ENCODE measurements at regions not wholly inside any gene's neighbourhood (a gene's known extent, or its start where the extent isn't known, plus 50 kb on each side); places are given as distances from the start of the nearest gene placed in this dataset.

DNA sequence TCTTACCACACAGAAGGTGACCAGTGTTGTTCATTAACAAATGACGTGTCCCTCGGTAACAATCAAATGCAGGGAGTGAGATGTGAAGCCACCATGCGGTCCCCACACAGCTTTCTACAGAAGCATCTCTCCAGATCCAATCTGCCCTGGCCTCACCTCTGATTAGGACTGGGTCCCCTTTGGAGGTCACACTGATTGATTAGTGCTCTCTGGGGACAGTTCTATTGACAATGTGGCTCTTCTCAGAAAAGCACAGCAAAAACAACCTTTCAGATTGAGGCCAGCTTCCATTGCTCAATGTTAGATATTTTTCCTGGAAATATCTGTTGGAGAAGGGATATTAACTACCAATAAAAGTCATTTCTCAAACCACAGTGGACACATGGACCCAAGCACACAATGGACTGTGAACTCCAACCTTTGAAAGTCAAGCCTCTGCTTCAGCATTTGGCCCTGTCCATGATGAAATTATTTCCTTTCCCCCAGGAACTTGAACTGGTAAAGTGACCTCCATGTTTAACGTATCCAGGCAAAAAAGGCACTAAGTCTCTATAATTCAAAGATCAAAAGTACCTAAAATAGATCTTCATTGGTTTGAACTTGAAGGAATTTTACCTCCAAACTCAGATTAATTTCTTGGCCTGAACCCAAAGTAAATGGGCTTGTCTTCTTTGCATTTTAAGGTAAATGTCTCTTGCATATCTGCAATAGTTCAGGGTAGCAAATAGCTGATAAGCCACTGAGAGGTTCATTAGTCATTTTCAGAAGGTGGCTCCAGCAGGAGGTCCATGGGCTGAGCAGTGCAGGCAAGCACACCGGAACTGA, 118.5 kb downstream of the FOXA2 start:
- no peak for DNase-seq

DNA sequence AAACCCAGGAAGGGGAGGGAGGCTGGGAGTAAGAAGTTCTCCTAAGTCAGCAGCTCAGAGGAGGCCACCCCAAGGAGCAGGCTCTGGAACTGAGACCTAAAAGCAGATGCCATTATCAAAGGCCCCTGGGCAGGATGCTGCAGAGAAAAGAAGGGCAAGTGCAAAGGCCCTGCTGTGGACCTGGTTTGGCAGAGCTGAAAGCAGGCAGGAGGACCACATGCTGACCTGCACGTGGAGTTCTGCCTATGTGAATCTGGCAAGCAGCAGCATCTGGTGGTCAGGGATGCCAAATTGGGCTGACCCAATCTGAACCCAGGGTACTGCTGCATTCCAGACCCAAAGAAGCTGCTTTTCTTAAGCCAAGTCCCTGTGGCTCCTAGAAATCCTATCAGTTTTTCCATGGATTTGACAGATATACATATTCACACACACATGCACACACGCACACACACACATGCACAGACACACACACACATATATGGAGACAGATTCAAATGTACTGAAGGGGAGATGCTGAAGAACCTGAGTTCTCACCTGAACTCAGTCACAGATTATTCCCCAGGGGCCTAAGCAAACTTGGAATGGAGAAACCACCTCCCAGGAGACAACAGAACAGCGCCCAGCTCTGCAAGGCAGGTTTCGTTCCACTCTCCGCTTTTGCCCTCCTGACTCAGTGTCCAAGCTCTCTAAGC, 119.9 kb downstream of the FOXA2 start:
- DNase-seq: no peak

DNA sequence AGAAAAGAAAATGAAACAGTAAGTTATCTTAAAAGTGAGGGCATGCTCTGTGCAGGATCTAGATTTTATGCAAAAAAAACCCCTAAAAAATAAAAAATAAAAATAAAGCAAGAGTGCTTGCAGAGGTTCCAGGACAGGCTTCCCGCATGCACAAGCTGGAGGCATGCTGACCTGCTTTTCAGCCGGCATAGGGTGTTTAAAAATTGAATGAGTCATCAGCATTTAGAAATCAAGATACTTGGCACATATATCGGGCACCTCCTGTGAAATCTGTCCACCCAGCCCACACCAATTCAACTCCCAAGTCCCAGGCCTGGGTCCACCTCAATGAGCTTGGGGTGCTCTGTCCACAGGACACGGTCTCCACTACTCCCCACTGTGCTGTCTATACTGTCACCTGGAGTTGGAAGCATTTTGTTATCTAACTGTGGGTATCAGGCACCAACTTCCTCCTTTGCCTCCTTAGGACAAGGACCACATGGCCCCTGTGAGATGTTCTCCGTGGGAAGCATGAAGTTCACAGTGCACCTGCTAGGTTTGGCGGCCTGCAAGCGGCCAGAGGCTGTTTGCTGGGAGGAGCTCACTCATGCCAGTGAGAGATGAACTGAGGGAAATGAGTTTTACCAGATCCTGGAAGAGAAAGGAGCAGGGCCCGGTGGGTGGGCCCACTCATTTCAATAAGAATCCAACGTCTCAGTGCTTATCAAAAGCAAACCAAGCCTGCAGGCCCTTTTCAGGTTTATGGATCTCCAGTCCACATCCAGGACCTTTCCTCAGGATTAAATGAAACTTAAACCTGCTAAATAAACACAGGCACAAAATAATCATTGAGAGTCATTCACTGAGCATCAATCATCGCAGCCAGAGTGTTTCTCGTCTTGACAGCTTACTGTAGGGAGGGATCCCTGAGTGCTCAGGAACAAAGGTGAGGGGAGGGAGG, 121.1 kb downstream of the FOXA2 start:
- peak; percentile 74 for DNase-seq

DNA sequence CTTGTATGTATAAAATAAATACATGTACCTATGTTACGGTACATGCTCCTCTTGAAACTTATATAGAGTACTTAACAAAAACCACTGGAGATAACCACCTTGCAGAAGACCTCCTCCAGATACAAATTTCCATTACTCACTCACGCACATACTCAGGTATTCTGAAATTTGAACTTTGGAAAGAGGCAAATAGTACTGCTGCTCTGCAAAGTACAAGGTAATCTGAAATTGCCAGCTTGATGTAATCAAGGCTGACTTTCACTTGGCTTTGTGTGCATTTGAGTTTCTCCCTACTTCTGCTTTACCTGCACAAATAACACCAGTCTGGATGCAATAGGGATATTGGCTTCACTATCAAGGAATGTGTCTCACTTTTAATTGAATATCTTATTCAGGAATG, 123.6 kb downstream of the FOXA2 start:
- no peak for DNase-seq

DNA sequence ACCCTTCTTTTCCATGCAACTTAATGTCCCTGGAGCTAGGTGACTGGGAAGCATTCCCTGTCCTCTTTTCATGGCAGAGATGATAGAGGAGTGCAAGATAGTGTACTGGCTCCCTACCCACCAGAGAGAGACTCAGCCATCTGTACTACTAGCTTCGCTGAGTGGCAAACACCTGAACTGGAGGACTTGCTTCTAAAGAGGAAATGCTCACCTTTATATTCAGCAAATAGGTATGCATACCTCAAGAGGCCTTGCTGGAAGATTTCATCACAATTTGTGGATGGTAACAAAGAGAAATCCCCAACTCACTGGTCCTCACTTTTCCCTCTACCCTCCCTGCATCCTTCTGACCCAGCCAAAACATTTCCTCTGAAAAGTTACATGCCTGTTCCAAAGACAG, 124.1 kb downstream of the FOXA2 start:
- DNase-seq: peak; percentile 24

DNA sequence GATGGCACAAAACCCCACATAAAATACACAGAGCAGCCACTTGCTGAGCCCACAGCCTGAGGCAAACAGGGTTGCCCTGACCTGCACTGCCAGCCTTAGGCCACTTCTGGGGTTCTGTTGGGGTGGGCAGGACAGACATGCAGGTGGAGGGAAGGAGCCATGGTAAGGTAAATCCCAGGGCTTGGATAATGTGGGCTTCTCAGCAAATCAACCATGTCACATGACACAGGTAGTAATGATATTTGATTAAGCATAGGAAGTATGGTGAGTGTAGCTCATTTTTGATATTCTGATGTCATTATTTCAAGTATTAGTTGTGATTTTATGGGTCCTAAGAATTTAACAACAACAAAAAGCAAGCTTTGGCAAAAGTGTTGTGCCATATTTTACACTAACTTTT, 124.6 kb downstream of the FOXA2 start:
- DNase-seq: no peak

DNA sequence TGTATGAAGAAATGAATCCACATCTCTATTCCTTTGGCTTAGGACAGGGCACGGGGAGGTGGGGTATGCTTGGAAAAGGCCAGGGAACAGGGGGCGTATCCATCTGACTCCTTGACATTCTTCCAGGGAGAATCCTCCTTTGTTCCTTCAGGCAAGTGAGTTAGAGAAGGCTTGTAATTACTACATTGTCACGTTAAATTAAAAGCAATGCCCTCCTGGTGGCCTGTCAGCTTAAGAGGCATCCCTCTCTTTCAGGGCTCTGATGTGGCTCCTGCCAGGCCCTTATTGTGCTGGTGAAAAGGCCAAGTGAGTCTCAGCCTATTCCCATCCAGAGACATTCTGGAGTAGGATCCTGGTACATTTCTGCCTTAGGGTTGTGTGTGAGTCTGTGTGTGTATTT, 128.3 kb downstream of the FOXA2 start:
- DNase-seq: no peak

DNA sequence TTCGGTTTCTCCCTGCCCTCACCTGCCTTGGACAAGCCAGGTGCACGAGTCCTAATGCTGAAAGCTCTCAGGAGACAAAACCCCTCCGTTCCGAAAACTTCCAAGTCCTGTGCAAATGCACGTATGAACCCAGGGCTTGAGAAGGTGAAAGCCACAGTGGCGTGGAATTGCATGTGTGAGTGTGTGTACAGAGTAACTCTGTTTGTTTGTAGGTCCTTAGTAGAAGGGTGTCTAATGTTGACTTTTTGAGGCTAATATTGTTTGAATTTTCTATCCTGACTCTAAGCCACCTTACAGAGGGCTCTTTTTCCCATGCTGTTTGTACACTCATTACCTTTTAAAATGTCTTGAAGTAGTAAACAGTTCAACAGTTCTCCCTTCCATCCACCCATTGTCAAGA, 129.1 kb downstream of the FOXA2 start:
- peak; percentile 79 for DNase-seq

DNA sequence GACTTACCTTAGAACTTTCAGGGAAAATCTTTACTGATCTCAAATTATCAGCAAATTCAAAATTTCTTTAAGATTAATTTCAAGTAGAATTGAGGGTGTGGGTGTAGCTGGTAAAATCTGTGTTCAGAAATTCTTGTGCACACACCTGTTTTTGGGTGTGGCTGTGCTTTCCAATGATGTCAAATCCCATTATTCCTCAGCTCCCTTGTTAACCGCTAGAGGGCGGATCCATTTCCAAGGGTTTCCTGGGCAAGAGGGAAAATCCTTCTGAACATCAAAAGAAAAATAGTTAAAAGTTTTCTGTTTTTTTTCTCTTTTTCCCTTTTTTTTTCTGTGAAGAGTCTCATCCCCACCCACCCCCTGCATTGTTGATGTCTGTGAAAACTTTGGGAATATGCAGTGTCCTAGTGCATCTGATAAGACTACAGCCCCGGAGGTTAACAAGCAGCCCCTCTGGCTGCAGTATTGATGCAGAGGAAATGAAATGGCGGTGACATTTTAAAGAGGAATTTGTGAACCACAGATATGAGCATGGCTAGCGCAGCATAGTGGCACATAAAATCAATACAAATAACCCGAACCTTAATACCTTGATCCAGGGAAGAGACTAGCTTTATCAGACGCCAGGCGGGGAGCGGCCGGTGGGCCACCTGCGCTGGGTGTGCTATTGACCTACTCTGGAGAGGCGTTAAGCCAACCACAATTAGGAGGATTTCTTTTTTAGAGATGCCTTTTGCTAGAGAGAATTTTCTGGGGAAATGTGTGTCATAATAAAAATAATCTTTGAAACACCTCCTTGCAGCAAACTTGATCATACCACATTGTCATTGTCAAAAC, 130.9 kb downstream of the FOXA2 start:
- peak; percentile 53 for DNase-seq

DNA sequence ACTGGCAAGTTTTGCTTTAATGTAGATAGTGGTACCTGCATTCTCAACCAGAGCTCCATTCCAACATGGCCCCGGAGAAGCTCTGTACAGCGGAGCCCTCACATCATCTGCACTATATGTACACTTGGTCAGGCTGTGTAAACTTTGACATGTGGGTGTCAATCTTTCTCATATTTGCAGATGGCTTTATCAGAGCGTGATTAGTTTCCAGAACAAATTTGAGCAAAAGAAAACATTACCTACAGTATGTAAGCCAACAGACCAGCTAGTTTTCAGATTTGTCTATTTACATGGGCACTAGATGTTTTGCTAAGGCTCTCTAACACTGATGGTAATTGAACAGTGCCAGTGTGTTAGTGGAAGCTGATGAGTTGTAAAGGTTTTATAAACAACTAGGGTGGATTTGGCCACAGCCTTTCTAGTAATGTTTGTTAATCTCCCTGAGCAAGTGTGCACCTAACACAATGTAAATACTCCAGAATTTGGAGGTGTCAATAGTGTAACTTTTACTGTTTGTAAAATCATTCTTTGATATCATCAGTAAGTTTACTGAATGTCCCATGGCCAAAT, 131.8 kb downstream of the FOXA2 start:
- DNase-seq: peak; percentile 49

DNA sequence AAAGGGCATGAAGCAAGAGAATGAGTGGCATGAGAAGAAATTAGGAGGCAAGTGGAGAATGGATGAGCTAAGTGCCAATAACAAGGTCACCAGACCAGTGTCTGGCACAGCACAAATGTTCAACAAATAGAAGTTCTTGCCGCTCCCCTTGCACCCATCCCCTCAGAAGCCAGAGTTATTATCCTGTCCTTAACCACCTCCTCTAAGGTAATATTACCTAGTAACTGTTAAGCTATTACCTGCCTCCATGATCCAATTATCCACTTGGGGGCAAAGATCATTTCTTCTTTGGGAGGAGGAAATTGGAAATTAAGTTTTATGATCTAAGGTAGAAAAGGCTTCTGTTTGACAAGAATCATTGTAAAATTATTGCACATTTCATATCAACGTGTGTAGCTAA, 133.8 kb downstream of the FOXA2 start:
- DNase-seq: no peak

DNA sequence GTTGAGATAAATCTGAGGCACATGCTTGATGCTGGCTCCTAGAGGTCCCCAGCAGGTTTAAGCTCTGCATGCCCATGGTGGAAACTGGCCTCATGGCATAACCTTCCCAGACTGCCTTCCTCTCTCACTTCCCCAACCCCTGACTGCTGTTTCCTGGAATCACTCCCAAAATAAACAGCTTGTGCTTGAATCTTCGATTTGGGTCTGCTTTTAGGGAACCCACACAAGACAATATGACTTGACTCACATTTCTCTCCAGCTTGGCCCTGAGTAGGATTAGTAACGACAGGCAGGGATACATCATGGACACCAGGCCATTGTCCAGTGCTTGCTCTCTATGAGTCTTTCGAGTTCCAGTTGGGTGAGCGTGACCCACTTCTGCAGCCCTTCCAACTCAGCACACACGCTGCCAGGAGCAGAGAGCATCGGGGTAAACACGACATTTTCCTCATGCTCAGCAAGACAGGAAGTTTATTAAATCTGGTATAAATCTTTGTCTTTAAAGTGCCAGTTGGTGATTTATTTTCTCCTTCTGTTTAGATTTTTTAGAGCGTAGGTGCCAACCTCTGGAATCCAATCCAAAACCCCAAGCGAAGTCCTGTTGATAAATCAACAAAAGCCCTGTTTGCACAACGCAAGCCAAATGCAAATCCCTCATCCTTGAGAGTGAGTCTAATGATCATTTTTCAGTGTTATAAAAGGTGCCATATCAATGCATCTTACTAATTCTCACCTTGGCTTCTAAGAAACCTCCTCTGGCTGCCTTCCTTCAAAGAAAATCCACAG, 135.0 kb downstream of the FOXA2 start:
- peak; percentile 50 for DNase-seq

DNA sequence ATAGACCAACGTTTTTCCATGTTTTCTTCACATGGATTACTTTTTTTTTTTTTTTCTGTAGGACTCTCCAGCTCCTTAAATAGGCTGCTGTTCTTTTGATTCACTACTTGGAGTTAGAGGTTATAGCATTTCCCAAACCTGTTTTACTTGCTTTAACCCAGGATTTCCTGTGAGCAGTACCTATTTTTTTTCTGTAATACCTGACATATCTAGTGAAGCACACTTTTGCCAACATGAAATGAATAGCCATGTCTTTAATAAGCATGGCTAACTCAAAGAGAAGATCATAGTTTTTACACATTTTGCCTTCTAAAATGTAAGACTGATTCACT, 137.0 kb downstream of the FOXA2 start:
- no peak for DNase-seq

DNA sequence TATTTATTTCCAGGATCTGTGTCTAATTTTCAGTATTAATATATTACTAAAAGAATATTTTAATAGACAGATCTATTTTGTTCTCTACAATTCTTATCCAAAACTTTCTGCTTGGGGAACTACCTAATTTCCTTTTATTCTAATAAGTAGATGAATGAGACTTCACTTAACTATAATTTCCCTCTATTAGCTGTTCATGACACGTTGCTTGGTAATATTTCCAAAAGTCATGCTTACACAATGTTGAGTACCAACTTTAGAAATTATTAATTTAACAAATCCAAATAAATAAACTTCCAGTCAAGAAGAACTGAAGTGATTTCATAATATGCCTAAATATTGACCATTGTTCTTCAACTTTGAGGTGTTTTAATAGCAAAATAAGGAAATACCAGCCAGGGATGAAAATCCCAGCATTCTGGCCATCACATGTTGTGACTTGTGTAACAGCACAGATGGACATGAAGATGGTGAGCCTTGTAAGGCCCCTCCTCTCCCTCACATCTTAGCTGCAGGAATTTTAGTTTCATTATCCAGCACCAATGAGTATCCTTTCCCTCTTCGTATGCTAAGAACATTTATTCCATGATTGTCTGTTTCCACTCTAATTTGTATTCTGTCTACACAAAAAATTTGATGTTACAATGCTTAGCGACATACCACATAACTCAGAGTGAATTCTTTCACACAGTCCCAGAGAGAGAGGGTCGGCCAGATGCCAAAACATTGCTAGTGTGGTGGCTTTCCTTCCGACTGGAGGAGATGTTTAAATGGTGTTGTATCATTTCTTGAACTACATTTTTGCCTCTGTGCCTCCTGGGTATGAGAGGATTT, 137.5 kb downstream of the FOXA2 start:
- no peak for DNase-seq

DNA sequence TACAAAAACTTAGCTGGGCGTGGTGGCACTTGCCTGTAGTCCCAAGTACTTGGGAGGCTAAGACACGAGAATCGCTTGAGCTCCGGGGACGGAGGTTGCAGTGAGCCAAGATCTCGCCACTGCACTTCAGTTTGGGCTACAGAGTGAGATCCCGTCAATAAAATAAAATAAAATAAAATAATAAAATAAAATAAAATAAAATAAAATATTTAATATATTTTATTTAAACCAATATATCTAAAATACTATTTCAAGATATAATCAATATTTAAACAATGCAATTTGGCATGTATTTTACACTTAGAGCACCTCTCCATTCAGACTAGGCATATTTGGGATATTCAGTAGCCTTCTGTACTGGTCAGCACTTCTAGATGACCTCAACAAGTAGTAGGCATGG, 142.1 kb downstream of the FOXA2 start:
- DNase-seq: no peak

DNA sequence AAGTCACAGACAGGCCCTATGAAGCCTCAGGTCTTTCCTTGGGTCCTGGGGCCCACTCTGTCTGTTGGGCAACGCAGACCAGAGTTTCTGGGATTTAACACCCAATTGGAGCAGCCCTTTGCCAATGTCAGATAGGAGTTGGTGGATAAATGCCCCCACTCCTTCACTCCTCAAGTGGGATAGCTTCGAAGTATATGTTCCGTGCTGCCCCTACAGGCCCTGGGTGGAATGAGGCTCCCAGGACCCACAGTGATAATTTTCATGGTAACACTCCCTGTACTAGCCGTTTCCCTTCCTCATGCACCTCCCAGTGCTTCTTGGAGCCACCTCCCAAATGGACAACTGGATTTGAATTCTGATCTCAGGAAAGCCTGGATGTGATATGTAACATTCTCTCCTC, 145.4 kb downstream of the FOXA2 start:
- DNase-seq: no peak

DNA sequence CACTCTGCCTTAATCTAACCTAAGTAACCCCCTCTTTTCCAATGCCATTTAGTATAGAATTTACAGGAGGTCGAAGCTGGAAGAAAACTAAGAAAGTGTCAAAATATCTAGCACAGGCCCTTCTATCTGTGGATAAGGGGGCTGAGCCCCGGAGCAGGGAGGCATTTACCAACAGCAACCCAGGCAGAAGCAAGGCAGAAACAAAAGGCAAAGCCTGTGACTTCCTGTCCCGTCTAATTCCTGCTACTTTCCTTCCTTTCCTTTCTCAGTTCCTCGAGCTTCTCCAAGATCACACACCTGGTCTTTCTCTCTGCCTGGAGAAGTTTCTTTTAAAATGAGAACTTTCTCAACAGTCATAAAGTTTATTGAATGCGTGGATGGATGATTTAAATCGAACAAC, 146.0 kb downstream of the FOXA2 start:
- DNase-seq: no peak

DNA sequence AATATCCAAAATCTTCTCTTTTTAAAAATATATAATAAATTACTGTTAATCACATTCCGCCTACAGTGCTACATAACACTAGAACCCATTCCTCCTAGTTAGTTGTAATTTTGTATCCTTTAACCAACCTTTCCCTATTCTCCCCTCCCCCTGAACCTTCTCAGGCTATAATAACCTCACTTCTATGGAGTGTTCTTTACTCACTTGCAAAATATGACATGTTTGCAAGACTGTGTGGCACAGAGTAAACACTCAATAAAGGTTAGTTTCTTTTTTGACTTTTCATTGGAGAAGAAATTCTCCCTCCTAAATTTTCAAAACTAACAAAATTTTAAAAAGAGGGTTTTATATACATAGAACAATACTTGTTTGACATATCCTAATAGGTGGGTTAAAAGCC, 147.0 kb downstream of the FOXA2 start:
- DNase-seq: no peak

DNA sequence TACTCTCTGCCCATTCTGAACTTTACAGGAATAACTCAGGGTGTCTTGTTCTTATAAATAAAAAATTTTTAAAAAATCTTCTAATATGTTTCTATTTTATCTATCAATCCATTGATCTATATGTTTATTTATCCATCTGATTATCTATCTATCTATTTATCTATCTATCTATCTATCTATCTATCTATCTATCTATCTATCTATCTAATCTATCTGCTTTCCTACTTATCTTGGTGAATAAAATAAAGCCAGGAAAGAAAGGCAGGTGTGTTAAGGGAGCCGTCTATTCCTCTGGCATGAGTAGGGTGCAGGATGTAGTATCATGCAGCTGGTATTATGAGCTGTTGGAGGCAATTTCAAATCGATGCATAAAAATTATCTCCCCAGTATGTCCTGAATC, 153.0 kb downstream of the FOXA2 start:
- no peak for DNase-seq

DNA sequence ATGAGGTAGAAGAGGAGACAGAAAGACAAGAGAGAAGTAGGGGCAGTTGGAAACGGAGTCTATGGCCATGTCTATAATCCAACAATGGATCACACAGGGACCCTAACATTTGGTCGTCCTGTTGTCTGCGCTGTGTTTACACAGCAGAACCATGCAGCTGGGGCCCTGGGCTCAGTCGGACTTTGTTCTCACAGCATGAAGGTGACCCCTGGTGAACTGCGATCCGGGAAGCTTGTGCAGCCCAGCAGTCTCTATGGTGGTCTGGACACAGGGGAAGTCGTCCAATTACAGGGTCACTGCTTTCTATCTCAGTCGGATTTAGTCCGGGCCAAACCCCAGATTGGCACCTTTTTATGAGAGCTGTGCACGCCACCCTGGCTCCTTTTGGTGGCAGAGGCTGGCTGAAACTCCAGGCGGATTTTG, 153.6 kb downstream of the FOXA2 start:
- DNase-seq: no peak
